ENCODE measurements at regions not wholly inside any gene's neighbourhood (a gene's known extent, or its start where the extent isn't known, plus 50 kb on each side); places are given as distances from the start of the nearest gene placed in this dataset.

- no peak for DNase-seq
Measured at GRCh38 chr1:4017636-4018365, 117.7 kb upstream of the C1orf174 start.

- DNase-seq: no peak
Measured at GRCh38 chr1:4018466-4019146, 118.5 kb upstream of the C1orf174 start.

- no peak for DNase-seq
Measured at GRCh38 chr1:4019147-4019521, 119.1 kb upstream of the C1orf174 start.

- DNase-seq: no peak
Measured at GRCh38 chr1:4019606-4020331, 119.7 kb upstream of the C1orf174 start.

GRCh38 chr1:4020449-4020848, 120.4 kb upstream of the C1orf174 start:
- DNase-seq: no peak

GRCh38 chr1:4021136-4021973, 121.3 kb upstream of the C1orf174 start:
- no peak for DNase-seq

- DNase-seq: no peak
Measured at GRCh38 chr1:4021974-4022268, 121.8 kb upstream of the C1orf174 start.

GRCh38 chr1:4022715-4023114, 122.6 kb upstream of the C1orf174 start:
- no peak for DNase-seq

- no peak for DNase-seq
Measured at GRCh38 chr1:4023678-4024077, 123.6 kb upstream of the C1orf174 start.

GRCh38 chr1:4024811-4025210, 124.7 kb upstream of the C1orf174 start:
- DNase-seq: no peak

GRCh38 chr1:4025752-4026151, 125.7 kb upstream of the C1orf174 start:
- no peak for DNase-seq

GRCh38 chr1:4027008-4027407, 126.9 kb upstream of the C1orf174 start:
- no peak for DNase-seq

- no peak for DNase-seq
Measured at GRCh38 chr1:4027492-4028138, 127.5 kb upstream of the C1orf174 start.

- no peak for DNase-seq
Measured at GRCh38 chr1:4028139-4028501, 128.0 kb upstream of the C1orf174 start.

GRCh38 chr1:4029376-4029775, 129.3 kb upstream of the C1orf174 start:
- no peak for DNase-seq

- no peak for DNase-seq
Measured at GRCh38 chr1:4032571-4032970, 132.5 kb upstream of the C1orf174 start.

GRCh38 chr1:4033129-4033676, 133.1 kb upstream of the C1orf174 start:
- DNase-seq: no peak

GRCh38 chr1:4033713-4034112, 133.6 kb upstream of the C1orf174 start:
- DNase-seq: no peak

GRCh38 chr1:4034318-4034887, 134.3 kb upstream of the C1orf174 start:
- no peak for DNase-seq

GRCh38 chr1:4044967-4045366, 144.9 kb upstream of the C1orf174 start:
- no peak for DNase-seq

- DNase-seq: no peak
Measured at GRCh38 chr1:4045397-4046010, 145.4 kb upstream of the C1orf174 start.
